Hippocampal formation (tissue), 2 donors: ENCODE measurements at regions not wholly inside any gene's neighbourhood (a gene's known extent, or its start where the extent isn't known, plus 50 kb on each side); places are given as distances from the start of the nearest gene placed in this dataset.

Experiments
- DNase-seq, 2 donors: peaks; one replicate each; lab custom pipeline; 2025; lab: John Stamatoyannopoulos, UW

DNA sequence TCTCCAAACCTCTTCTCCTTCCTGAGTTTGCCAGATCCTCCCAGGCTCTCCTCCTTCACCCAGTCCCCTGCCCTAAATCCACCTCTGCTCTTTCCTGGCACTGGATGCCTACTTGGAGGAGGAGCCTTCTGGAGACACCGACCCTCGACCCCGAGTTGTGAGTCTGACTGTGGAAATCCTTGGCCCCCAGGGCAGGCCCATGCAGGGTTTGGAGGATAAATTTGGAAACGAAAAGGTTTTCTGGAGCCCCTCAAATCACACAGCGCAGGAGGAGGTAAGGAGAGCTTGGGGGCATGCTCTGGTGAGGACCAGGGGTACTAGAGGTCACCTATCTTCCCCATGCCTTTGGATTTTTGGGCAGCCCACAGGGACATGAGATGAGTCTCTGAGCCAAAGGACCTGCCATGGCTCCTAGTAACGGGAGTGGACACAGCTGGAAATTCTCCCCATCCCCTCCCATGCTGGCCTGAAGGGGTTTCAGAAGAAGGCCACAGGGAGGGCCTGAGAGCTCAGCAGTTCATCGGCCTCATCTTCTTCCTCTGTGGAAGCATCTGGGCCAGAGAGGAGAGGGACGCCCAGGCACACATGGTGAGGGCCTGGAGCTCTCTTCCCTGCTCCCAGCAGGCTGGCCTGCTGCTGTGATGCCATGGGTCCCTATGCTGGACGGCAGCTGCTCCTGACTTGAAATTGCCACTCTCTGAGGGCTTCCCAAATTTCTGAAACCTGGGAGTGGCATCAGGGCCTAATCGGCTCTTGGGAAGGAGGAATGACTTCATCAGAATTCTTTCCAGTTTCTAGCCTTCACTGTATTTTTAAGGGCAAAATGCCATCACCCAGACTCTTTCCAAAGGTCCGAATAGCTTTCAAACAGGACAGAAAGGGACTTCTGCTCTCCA is 68.6 kb upstream of the ITGA11 start:
- no peak for DNase-seq

DNA sequence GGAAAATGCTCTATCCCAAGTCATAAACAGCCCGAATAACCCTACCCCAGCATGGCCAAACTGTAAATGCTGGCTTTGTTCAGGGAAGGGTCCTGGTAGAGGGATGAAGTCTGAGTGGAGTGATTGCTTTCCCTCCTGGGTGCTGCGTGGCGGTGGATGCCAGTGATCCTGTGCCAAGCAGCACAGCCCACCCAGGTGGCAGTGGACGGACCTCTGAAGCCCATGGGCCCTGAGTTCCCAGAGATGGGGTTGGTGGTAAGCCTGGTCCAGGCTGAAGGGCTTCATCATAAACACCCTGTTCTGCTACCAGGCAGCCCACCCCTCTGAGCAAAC is 69.3 kb upstream of the ITGA11 start:
- DNase-seq = no peak

DNA sequence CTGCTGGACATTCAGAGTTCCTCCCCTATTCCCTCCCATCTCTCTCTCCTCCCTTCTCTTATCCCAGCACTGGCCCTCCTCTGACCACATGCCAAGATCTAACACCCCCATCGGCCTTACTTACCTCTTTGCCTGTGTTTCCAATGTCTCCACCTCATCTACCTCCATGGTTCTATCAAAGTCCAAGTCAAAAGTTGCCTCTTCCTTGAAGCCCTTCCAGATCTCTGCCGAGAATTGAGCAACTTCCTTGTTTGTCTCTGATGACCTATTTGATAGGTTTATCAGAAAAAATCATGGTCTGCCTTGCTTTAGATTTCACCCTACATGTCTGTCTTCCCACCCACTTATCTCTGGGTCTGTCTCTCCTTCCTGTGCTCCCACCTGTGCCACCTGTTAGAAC is 69.7 kb upstream of the ITGA11 start:
- DNase-seq = no peak

GRCh38 chr15:68502398-68502901 is 70.5 kb upstream of the ITGA11 start:
- no peak for DNase-seq

GRCh38 chr15:68503213-68503612 is 71.2 kb upstream of the ITGA11 start:
- no peak for DNase-seq

DNA sequence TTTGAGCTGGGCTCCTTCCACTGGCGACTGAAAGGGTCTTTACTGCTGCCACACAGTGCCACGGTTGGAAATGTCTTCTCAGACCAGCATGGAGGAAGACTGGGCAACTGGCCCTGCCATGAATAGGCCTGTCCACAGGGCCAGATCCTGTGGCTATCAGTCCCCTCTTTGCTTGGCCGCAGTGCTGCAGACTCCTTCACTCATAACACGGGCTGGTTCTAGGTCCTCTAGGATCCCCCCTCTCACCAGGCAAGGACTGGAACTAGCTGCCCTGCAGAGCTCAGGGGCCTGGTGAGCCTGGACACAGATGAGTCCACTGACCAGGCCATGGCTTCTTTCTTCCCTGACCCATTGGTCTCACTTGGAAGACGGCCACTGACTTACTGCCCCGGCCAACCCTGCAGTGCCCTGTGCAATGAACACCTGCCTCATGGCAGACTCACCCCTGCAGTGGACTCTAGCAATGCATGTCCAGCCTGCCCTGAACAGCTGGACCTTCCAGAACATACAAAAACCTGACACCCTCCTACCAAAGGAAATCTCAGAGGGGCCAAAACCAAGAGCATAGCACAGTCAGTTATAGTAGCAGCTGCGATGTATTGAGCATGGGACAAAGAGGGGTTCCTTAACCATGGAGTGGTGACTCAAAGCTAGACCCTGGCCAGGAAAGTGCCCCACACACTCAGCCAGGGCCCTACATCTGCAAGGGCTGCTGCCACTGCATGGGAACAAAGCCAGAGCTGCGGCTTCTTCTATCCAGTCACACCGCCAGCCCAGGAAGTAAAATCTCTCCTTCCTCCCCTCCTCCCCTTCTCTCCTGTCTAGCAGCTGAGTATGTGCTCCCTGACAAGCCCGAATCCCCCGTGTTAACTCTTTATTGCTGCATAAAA is 72.1 kb upstream of the ITGA11 start:
- no peak for DNase-seq

GRCh38 chr15:68504681-68505170 is 72.8 kb upstream of the ITGA11 start:
- DNase-seq = no peak

DNA sequence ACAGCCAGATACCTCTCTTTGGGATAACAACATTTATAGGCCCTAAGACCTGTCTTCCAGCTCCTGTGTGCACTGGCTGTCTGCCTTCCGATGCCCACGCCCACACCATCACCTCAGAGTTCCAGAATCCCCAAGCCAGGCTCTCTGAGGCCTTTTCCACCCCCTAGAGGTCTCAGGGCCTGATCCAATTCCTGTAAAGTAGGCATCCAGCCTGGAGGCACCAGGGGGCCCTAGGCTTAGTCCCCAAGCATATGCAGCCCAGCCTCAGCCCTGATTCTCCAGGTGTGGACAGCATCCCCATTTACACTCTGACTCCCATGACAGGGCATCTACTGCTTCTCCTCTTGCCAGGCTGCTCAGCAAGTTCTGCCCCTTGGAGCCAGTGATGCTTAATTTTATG is 72.7 kb upstream of the CORO2B start:
- DNase-seq = no peak

GRCh38 chr15:68507447-68507846 is 71.3 kb upstream of the CORO2B start:
- DNase-seq = no peak

- DNase-seq = no peak
Observed at GRCh38 chr15:68508485-68509189, 70.2 kb upstream of the CORO2B start.

GRCh38 chr15:68510558-68510957 is 68.2 kb upstream of the CORO2B start:
- DNase-seq = no peak

GRCh38 chr15:68511073-68511991 is 67.5 kb upstream of the CORO2B start:
- DNase-seq = no peak

- no peak for DNase-seq
Observed at GRCh38 chr15:68512052-68512451, 66.7 kb upstream of the CORO2B start.

GRCh38 chr15:68512598-68512997 is 66.2 kb upstream of the CORO2B start:
- no peak for DNase-seq

- no peak for DNase-seq
Observed at GRCh38 chr15:68515371-68516095, 63.3 kb upstream of the CORO2B start.

GRCh38 chr15:68517285-68517761 is 61.5 kb upstream of the CORO2B start:
- no peak for DNase-seq

DNA sequence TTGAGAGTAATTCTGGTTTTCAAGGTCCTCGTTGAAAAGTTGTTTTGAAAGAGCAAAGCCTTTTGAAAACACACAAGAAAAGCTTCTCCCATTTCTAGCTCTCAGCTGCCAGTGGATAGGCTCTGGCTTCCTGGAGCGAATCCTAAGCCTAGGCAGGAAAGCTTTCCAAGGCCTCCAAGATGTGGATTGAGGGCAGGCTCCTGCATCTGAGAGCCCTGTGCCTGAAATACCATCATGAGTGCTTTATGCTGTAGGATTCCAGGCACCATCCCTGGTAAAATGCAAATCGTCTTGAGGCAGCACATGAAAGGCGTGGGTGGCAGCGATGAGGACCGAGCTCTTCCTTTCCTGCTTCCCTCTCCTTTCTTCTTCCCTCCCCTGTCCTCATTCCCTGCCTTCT is 60.7 kb upstream of the CORO2B start:
- peak in 1 of 2 donors; percentile 20 for DNase-seq

DNA sequence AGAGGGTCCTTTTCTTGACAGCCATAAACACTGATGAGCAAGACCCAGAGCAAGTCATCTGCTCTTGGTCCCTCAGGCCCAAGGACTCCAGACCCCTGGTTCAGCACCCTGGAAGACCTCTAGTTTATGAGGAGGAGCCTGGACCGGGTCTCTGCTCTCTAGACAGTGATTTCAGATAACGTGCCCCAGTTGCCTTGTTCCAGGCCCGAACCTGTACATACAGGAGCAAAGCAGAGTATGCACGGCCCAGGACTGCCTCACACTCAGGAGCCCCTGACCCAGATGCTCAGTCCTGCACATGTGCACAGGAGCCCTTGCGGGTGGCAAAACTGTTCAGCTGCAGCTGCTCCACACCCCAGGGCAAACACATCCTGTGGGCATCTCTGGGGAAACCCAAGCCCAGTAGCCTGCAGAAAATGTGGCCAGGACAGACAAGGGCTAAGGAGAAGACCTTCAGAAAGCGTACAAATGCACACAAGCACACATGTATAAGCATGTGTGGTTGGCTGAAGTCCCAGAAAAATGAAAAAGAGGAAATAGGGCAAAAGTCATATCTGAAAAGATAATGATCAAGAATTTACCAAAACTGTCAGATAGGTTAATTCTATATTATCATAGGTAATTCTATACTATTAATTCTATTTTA is 59.9 kb upstream of the CORO2B start:
- no peak for DNase-seq

DNA sequence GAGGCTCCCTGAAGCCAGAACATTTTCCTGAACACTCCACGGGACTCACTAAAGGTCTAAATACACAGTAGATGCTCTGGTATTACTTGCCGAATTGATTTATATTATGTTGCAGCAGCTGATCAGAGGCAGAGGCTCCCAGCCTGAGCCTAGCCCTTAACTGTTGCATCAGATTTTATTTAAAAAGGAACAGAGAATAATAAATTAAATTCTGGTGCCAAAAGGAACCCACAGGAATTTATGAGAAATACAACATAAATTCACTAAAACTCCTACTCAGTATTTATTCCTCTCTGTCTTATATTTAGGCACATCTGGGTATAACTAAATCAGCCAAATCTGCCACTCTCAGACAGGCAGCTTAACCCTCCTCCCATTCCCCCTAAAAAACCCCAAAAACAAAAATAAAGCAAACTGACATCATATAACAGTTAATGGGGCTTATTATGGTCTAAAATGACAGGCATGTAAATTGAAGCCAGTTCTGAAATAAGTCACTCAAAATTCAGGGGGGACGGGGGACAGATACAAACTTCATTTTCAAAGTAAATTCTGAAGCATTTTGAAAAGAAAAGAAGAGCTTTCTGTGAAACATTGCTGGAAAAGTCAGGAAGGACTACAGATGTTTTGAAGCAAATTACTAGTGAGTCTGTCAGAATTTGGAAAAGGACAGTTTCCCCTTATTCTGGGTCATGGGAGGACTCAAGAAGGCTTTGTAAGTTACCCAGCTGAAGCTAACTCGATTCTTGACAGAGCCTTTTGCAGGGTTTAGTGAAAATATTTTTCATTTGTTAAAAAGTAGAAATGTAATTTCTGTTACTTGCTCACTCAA is 53.8 kb upstream of the CORO2B start:
- DNase-seq = no peak
